ENCODE measurements at regions not wholly inside any gene's neighbourhood (a gene's known extent, or its start where the extent isn't known, plus 50 kb on each side); places are given as distances from the start of the nearest gene placed in this dataset.
A peak's percentile ranks its signal among the peaks of the same experiment; 100 is the strongest.

DNA sequence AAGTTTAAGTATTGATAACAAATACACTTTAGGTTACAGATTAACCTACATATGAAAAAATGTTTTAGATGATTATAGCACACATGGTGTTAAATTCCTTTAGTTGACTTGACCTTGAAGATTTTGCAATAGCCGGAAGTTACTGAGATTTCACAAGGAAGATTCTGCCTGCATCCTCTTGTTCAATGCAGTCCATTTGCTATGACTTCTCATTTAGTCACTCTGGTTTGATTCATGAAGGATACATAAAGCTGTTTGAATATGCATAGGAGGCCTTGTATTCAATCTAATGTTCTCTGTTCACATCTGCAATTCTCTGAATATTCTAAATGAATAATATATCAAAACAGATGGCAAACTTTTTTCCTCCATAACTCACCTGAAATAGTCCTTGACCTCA lies 870.2 kb upstream of the GOT2 start (continued):
- TF ChIP-seq, protein P1, sequence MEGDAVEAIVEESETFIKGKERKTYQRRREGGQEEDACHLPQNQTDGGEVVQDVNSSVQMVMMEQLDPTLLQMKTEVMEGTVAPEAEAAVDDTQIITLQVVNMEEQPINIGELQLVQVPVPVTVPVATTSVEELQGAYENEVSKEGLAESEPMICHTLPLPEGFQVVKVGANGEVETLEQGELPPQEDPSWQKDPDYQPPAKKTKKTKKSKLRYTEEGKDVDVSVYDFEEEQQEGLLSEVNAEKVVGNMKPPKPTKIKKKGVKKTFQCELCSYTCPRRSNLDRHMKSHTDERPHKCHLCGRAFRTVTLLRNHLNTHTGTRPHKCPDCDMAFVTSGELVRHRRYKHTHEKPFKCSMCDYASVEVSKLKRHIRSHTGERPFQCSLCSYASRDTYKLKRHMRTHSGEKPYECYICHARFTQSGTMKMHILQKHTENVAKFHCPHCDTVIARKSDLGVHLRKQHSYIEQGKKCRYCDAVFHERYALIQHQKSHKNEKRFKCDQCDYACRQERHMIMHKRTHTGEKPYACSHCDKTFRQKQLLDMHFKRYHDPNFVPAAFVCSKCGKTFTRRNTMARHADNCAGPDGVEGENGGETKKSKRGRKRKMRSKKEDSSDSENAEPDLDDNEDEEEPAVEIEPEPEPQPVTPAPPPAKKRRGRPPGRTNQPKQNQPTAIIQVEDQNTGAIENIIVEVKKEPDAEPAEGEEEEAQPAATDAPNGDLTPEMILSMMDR (conservative IDR thresholded peaks at IDR 0.05; ENCODE audit: low read depth in 2 of 2), result no peak
- TF ChIP-seq CREB1 (CRISPR knock-in tag; IDR thresholded peaks at IDR 0.05; ENCODE audit: low read depth), result no peak

- no peak for ATAC-seq
These were observed 867.3 kb upstream of the GOT2 start for GRCh38 chr16:59601452-59601851.

DNA sequence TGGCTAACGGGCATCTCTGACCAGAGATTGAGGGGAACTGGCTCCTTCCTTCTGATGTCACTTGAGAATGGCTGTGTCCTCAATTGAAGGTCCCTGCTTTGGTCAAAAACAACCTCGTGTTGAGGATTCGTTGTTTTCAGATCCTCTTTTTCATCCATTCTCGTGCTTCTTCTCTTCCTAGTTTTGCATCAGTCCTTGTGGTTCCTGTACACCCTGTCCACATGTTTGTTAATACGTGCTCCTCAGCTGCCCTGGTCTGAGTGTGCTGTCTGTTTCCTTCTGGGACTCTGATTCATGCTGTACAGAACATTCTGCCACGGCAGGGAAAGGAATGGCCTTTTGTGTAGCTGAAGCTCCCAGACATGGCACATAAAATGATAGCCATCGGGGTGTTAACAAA lies 863.2 kb upstream of the GOT2 start:
- no peak overlapping the region for H3K4me2 ChIP-seq
- H3K9me3 Mint-ChIP-seq, result no peaks in the 10 kb centered on the region
- H3K27me3 ChIP-seq (ENCODE audit: insufficient read depth), result no peaks in the 10 kb centered on the region
- H3K36me3 Mint-ChIP-seq (ENCODE audit: low read depth), result no peaks in the 10 kb centered on the region
- H4K20me1 ChIP-seq (replicated peaks; ENCODE audit: insufficient read depth), result no peaks in the 10 kb centered on the region
- no peaks in the 10 kb centered on the region for H3K79me2 ChIP-seq (replicated peaks; ENCODE audit: insufficient read depth)
- H3K27ac ChIP-seq (ENCODE audit: low read depth), result no peak overlapping the region
- no peaks in the 10 kb centered on the region for H3F3A ChIP-seq (replicated peaks; ENCODE audit: low read depth)
- no peak overlapping the region for H3K27ac Mint-ChIP-seq
- peaks cover 2% of the 10 kb centered on the region for H3K27me3 Mint-ChIP-seq (ENCODE audit: insufficient read depth, low read depth, poor library complexity)
- H3K4me1 ChIP-seq (ENCODE audit: insufficient read depth), result no peaks in the 10 kb centered on the region
- DNase-seq (ENCODE audit: low spot score), result no peak
- H3K4me3 Mint-ChIP-seq, result no peak overlapping the region
- H3K36me3 ChIP-seq (ENCODE audit: insufficient read depth), result no peaks in the 10 kb centered on the region
- TF ChIP-seq CREB1 (CRISPR knock-in tag; IDR thresholded peaks at IDR 0.05; ENCODE audit: low read depth), result no peak
- TF ChIP-seq, protein P1 (conservative IDR thresholded peaks at IDR 0.05; ENCODE audit: low read depth in 2 of 2), result no peak
- ATAC-seq, result no peak
- H3K4me1 Mint-ChIP-seq, result no peaks in the 10 kb centered on the region
- no peak overlapping the region for H3K4me3 ChIP-seq
- H2AFZ ChIP-seq, result no peak overlapping the region
- no peaks in the 10 kb centered on the region for H3K9me2 ChIP-seq (ENCODE audit: insufficient read depth)

More at GRCh38 chr16:59601452-59601851, 867.3 kb upstream of the GOT2 start:
- no peak for TF ChIP-seq ETS1 (IDR thresholded peaks at IDR 0.05)
- TF ChIP-seq ZNF331 (CRISPR knock-in tag; IDR thresholded peaks at IDR 0.05; ENCODE audit: low read depth), result no peak
- no peak for TF ChIP-seq EZH2 (IDR thresholded peaks at IDR 0.05; ENCODE audit: low read depth, unreplicated experiment)
- no peak for TF ChIP-seq STAT1 (IDR thresholded peaks at IDR 0.05; ENCODE audit: unreplicated experiment)
- TF ChIP-seq NANOG (IDR thresholded peaks at IDR 0.05; ENCODE audit: borderline replicate concordance), result no peak
- TF ChIP-seq, protein P1 (conservative IDR thresholded peaks at IDR 0.05; ENCODE audit: low read depth in 2 of 2), result no peak
- no peak for TF ChIP-seq CREB1 (CRISPR knock-in tag; IDR thresholded peaks at IDR 0.05; ENCODE audit: low read depth)
- Mint-ChIP-seq H3K9me3 (no peaks in the 10 kb centered on the region), H3K36me3 (ENCODE audit: low read depth) (no peaks in the 10 kb centered on the region), H3K4me1 (no peaks in the 10 kb centered on the region), H3K27ac (no peak overlapping the region), H3K27me3 (ENCODE audit: insufficient read depth, low read depth, poor library complexity) (peaks cover 2% of the 10 kb centered on the region), H3K4me3 (no peak overlapping the region)
- Histone ChIP-seq H3K27ac (ENCODE audit: low read depth) (no peak overlapping the region), H3K36me3 (ENCODE audit: insufficient read depth) (no peaks in the 10 kb centered on the region), H4K20me1 (replicated peaks; ENCODE audit: insufficient read depth) (no peaks in the 10 kb centered on the region), H3F3A (replicated peaks; ENCODE audit: low read depth) (no peaks in the 10 kb centered on the region), H3K79me2 (replicated peaks; ENCODE audit: insufficient read depth) (no peaks in the 10 kb centered on the region), H3K4me3 (no peak overlapping the region), H3K9me2 (ENCODE audit: insufficient read depth) (no peaks in the 10 kb centered on the region), H3K4me2 (no peak overlapping the region), H3K27me3 (ENCODE audit: insufficient read depth) (no peaks in the 10 kb centered on the region), H2AFZ (0 out of 2 replicates have a peak overlapping the region, but pooled peaks have one; percentile 4), H3K4me1 (ENCODE audit: insufficient read depth) (no peaks in the 10 kb centered on the region)
- no peak for DNase-seq (ENCODE audit: low spot score)
